Testis (tissue), 2 donors: ENCODE measurements at regions not wholly inside any gene's neighbourhood (a gene's known extent, or its start where the extent isn't known, plus 50 kb on each side); places are given as distances from the start of the nearest gene placed in this dataset.

ENCODE experiments used
- DNase-seq: peaks from one replicate; pipeline ENCODE4 v3.0.0-alpha.2; 2019
- H3K27ac ChIP-seq, 2 donors: fragments of 200-600 bp; sonication (generic); one replicate each; pipeline ENCODE4 v1.5.1; 2019
- H3K27me3 ChIP-seq: fragments of 200-600 bp; sonication (generic); one replicate; pipeline ENCODE4 v1.5.1; 2019
- H3K36me3 ChIP-seq: fragments of 200-600 bp; sonication (generic); one replicate; pipeline ENCODE4 v1.5.1; 2017; ENCODE audit warnings: low read depth; ENCODE audit errors: missing control alignments
- H3K4me1 ChIP-seq: fragments of 200-600 bp; sonication (generic); one replicate; pipeline ENCODE4 v1.5.1; 2019
- H3K4me3 ChIP-seq, 2 donors: fragments of 200-600 bp; sonication (generic); one replicate each; pipeline ENCODE4 v1.5.1; 2017 to 2019
- H3K9me3 ChIP-seq: fragments of 200-600 bp; sonication (generic); one replicate; pipeline ENCODE4 v1.5.1; 2017
- POLR2A ChIP-seq: fragments of 450-650 bp; IDR thresholded peaks from one replicate; pipeline ENCODE4 v1.6.1; 2017; ENCODE audit warnings: antibody characterized with exemption, mild to moderate bottlenecking, moderate library complexity
- WGBS, 2 donors: methylation state at CpG; one replicate each; pipeline ENCODE4 v1.1.5; 2018; 5-methylcytosine and 5-hydroxymethylcytosine counted together
- intact Hi-C: fragments of 100-400 bp; cut with DNase I; formaldehyde crosslinking; loops from one replicate; pipeline ENCODE4 v1.15.1; 2023; ENCODE audit warnings: low total_unique reads
- TF ChIP-seq, protein P1 (sequence below), 3 experiments: fragments of 450-650 bp in 2 of 3; fragments of 200-600 bp in 1 of 3; sonication (generic) in 1 of 3; IDR thresholded peaks; one replicate each; pipeline ENCODE4 v1.5.1; 2016 to 2019; ENCODE audit warnings: antibody characterized with exemption in 3 of 3, mild to moderate bottlenecking in 2 of 3, moderate library complexity in 1 of 3

- WGBS, 2 donors: 92 to 95% methylated on average over 4 of the region's 4 CpGs
- Histone ChIP-seq H3K36me3 (no peaks in the 10 kb centered on the region), H3K27ac (no peak overlapping the region), H3K9me3 (no peaks in the 10 kb centered on the region), H3K4me3 (no peak overlapping the region), H3K27me3 (no peaks in the 10 kb centered on the region), H3K4me1 (no peaks in the 10 kb centered on the region)
- TF ChIP-seq, protein P1, sequence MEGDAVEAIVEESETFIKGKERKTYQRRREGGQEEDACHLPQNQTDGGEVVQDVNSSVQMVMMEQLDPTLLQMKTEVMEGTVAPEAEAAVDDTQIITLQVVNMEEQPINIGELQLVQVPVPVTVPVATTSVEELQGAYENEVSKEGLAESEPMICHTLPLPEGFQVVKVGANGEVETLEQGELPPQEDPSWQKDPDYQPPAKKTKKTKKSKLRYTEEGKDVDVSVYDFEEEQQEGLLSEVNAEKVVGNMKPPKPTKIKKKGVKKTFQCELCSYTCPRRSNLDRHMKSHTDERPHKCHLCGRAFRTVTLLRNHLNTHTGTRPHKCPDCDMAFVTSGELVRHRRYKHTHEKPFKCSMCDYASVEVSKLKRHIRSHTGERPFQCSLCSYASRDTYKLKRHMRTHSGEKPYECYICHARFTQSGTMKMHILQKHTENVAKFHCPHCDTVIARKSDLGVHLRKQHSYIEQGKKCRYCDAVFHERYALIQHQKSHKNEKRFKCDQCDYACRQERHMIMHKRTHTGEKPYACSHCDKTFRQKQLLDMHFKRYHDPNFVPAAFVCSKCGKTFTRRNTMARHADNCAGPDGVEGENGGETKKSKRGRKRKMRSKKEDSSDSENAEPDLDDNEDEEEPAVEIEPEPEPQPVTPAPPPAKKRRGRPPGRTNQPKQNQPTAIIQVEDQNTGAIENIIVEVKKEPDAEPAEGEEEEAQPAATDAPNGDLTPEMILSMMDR (IDR thresholded peaks at IDR 0.05): no peak
- no peak for TF ChIP-seq POLR2A
- no peak for DNase-seq
- intact Hi-C loops: no loop called here
These were observed 436.4 kb downstream of the ADAMTS20 start for GRCh38 chr12:43115441-43116160.

DNA sequence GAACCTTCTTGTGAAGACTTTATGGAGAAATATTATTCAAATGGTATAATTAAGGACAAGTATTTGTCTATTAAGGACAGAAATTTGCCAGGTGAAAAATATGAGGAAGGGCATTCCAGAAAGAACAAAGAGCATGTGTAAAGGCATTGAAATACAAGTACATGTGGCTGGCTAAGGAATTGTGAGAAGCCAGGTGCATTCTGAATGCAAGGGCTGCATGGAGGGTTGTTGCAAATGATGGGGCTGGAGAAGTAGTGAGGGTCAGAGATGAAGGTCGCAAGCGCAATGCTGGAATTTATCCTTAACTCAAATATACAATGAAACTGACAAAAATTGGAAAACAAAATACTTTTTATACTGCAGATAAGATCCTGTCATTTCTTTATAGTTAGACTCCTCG is 437.7 kb downstream of the ADAMTS20 start:
- 82 to 93% methylated on average over 3 of the region's 3 CpGs for WGBS, 2 donors
- Histone ChIP-seq H3K36me3 (no peaks in the 10 kb centered on the region), H3K9me3 (no peaks in the 10 kb centered on the region), H3K4me1 (no peaks in the 10 kb centered on the region), H3K27me3 (no peaks in the 10 kb centered on the region), H3K27ac (no peak overlapping the region), H3K4me3 (no peak overlapping the region)
- DNase-seq: no peak
- TF ChIP-seq, protein P1 (IDR thresholded peaks at IDR 0.05): no peak
- TF ChIP-seq POLR2A: no peak
- intact Hi-C loops: no loop called here

DNA sequence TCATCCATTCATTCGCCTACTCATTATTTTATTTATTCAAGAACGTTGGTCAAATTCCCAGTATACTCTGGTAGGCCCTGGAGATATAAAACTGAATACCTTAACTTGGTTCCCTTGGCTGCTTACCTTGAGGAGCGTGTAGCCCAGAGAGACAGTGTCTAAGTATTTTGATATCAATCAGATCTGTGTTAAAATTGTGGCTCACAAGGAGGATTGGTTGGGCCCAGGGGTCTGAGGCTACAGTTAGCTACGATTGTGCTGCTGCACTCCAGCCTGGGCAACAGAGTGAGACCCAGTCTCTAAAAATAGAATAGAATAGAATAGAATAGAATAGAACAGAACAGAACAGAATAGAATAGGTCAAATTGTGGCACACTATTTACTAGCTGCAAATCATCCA is 438.4 kb downstream of the ADAMTS20 start:
- DNase-seq: no peak
- intact Hi-C loops: no loop called here
- Histone ChIP-seq H3K27me3 (no peaks in the 10 kb centered on the region), H3K9me3 (no peaks in the 10 kb centered on the region), H3K36me3 (no peaks in the 10 kb centered on the region), H3K4me1 (no peaks in the 10 kb centered on the region), H3K4me3 (no peak overlapping the region), H3K27ac (no peak overlapping the region)
- WGBS, 2 donors: 81 to 82% methylated on average over 4 of the region's 4 CpGs
- no peak for TF ChIP-seq POLR2A

- intact Hi-C loops: no loop called here
- no peak for DNase-seq
- Histone ChIP-seq H3K9me3 (no peaks in the 10 kb centered on the region), H3K27me3 (no peaks in the 10 kb centered on the region), H3K36me3 (no peaks in the 10 kb centered on the region), H3K27ac (no peak overlapping the region), H3K4me3 (no peak overlapping the region), H3K4me1 (no peaks in the 10 kb centered on the region)
- TF ChIP-seq, protein P1 (IDR thresholded peaks at IDR 0.05): no peak
- no peak for TF ChIP-seq POLR2A
- 58 to 67% methylated on average over 2 of the region's 2 CpGs for WGBS, 2 donors
These were observed 438.9 kb downstream of the ADAMTS20 start for GRCh38 chr12:43113135-43113534.

DNA sequence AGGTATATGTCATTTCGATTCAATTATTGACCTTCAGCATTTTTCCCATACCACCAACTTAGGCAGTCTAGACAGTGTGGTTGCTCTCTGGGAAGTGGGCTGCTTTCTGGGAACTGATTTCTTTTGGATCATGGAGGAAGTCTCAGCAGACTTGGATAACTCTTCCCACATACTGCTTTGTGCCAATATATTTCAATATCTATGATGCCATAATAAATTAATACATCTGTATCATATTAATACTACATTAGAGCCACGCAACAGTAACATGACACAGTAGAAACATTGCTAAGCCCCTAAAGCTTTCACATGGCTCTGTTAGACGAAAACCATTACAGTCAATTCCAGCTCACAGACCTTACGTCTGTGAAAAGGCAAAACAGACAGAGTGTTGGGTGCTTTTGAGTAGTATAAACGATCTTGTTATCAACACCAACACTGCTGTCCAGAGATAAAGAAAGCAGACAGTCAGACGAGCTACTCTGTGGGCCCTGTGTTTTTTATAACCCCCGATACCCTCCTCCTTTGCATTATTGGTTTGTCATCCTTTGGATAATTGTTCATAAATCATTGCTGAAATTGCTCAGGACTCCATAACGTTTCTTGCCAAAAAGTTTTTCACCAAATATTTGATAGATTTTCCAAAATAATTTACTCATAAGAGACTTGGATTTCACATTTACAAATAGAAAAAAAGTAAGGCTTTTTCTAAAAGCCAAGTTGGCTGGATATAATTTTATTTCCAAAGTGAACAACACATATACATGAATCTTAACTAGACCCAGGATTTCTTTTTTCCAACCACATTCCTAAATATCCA is 439.7 kb downstream of the ADAMTS20 start:
- H3K4me3 ChIP-seq: no peak overlapping the region
- no peak overlapping the region for H3K27ac ChIP-seq
- intact Hi-C loops: no loop called here
- no peak for TF ChIP-seq POLR2A
- TF ChIP-seq, protein P1 (IDR thresholded peaks at IDR 0.05): no peak
- H3K4me1 ChIP-seq: no peaks in the 10 kb centered on the region
- no peaks in the 10 kb centered on the region for H3K27me3 ChIP-seq
- no peak for DNase-seq
- 37 to 54% methylated on average over 8 of the region's 8 CpGs for WGBS, 2 donors
- H3K9me3 ChIP-seq: no peaks in the 10 kb centered on the region
- no peaks in the 10 kb centered on the region for H3K36me3 ChIP-seq
